ENCODE measurements at regions not wholly inside any gene's neighbourhood (a gene's known extent, or its start where the extent isn't known, plus 50 kb on each side); places are given as distances from the start of the nearest gene placed in this dataset.
"Not testable (repeated sequence)": the region's sequence is repeated elsewhere in the genome, so short reads cannot be mapped to it uniquely, and the experiment has no call there.

DNA sequence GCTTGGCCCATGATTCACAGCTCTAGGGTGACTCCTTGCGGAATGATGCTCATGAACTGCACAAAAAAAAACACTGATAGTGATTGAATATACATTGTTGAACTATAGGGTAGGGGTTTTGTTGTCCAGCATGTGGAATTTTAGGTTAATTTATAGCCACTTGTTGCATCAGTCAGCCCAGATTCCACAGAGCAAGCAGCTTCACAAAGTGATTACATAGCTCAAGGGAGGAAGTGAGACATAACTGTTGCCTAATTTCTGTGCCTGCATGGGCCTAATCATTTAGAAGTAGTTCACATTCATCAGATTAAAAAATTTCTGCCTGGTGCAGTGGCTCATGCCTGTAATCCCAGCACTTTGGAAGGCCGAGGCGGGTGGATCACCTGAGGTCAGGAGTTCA is 142.2 kb upstream of the ZNF722 start:
- H3K36me3 Mint-ChIP-seq; H3K4me1 Mint-ChIP-seq; H3K4me3 Mint-ChIP-seq; H3K27ac Mint-ChIP-seq; H3K27me3 Mint-ChIP-seq (ENCODE audit: low read depth); DNase-seq (ENCODE audit: low spot score in 2 of 2, unreplicated experiment in 2 of 2): not testable (repeated sequence)
- H3K9me3 Mint-ChIP-seq: peaks cover 50% of the 10 kb centered on the region

GRCh38 chr7:63867127-63867526 is 131.5 kb upstream of the ZNF722 start:
- H3K27me3 Mint-ChIP-seq (ENCODE audit: low read depth): no peaks in the 10 kb centered on the region

GRCh38 chr7:63874242-63874641 is 124.4 kb upstream of the ZNF722 start:
- H3K4me1 Mint-ChIP-seq; H3K4me3 Mint-ChIP-seq; H3K27me3 Mint-ChIP-seq (ENCODE audit: low read depth); H3K27ac Mint-ChIP-seq; DNase-seq (ENCODE audit: low spot score in 2 of 2, unreplicated experiment in 2 of 2): not testable (repeated sequence)
- Mint-ChIP-seq H3K9me3 (peaks cover 48% of the 10 kb centered on the region), H3K36me3 (peaks cover 11% of the 10 kb centered on the region)

More at GRCh38 chr7:63867127-63867526, 131.5 kb upstream of the ZNF722 start:
- TF ChIP-seq CTCF (IDR thresholded peaks at IDR 0.05; ENCODE audit: unreplicated experiment): no peak
- no peak for DNase-seq (ENCODE audit: low spot score in 2 of 2, unreplicated experiment in 2 of 2)
- H3K9me3 Mint-ChIP-seq: peaks cover 56% of the 10 kb centered on the region
- no peaks in the 10 kb centered on the region for H3K36me3 Mint-ChIP-seq
- H3K4me3 Mint-ChIP-seq: no peak overlapping the region
- no peaks in the 10 kb centered on the region for H3K4me1 Mint-ChIP-seq
- no peak overlapping the region for H3K27ac Mint-ChIP-seq

DNA sequence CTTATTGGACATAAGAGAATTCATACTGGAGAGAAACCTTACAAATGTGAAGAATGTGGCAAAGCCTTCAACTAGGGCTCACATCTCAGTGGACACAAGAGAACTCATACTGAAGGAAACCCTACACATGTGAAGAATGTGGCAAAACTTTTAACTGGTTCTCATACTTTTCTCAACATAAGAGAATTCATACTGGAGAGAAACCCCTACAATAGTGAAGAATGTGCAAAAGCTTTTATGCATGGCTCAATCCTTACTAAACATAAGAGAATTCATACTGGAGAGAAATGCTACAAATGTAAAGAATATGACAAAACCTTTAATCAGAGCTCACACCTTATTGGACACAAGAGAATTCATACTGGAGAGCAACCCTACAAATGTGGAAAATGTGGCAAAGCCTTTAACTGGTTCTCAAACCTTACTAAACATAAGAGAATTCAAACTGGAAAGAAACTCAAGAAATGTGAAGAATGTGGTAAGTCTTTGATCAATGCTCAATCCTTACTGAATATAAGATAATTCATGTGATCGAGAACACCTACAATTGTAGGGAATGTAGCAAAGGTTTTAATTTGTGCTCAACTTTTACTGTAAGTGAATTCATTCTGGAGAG is 121.8 kb upstream of the ZNF722 start:
- H3K9me3 Mint-ChIP-seq: peaks cover 65% of the 10 kb centered on the region
- no peak for DNase-seq (ENCODE audit: low spot score in 2 of 2, unreplicated experiment in 2 of 2)
- H3K27me3 Mint-ChIP-seq (ENCODE audit: low read depth): no peaks in the 10 kb centered on the region
- peaks cover 14% of the 10 kb centered on the region for H3K36me3 Mint-ChIP-seq
- no peak for TF ChIP-seq CTCF (IDR thresholded peaks at IDR 0.05; ENCODE audit: unreplicated experiment)
- H3K4me1 Mint-ChIP-seq: no peaks in the 10 kb centered on the region
- H3K27ac Mint-ChIP-seq: no peak overlapping the region
- H3K4me3 Mint-ChIP-seq: no peak overlapping the region

GRCh38 chr7:63887031-63887430 is 111.6 kb upstream of the ZNF722 start:
- Mint-ChIP-seq H3K4me1 (no peaks in the 10 kb centered on the region), H3K4me3 (no peak overlapping the region), H3K36me3 (peaks cover 2% of the 10 kb centered on the region), H3K27me3 (ENCODE audit: low read depth) (no peaks in the 10 kb centered on the region), H3K27ac (no peak overlapping the region), H3K9me3 (peaks cover 34% of the 10 kb centered on the region)
- TF ChIP-seq CTCF (IDR thresholded peaks at IDR 0.05; ENCODE audit: unreplicated experiment): no peak
- DNase-seq (ENCODE audit: low spot score in 2 of 2, unreplicated experiment in 2 of 2): no peak

DNA sequence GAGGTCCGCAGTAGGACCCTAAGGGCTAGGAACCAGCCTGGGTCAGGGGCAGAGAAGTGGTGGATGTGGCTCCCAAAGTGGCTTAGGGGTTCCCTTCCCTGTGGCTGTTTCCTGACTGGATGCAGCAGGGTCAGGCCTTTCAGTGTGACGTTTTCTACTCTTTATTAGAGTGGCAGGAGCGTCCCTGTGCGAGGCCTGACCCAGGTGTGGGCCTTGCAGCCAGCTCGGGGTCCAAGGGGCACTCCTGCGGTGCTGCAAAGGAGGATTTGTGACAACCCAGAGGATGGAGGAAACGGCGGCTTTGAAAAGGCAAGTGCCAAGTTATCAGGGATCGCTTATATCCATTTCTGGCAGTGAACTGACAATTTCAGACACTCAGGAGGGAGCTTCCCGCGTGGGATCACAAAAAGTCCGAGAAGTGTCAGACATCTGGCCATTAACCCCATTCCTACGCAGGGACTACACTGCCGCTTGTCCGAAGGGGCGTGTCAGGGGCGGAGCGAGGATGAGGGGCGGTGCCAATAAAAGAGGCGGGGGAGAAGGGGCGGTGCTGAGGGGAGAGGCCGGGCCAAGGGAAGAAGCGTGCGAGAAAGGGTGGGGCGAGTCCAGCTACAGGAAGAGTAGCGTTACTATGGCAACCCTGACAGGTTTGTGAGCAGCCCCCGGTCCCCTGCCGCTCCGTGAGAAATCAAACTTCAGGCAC is 98.8 kb upstream of the ZNF722 start:
- H3K36me3 Mint-ChIP-seq: peaks cover 1% of the 10 kb centered on the region
- H3K27me3 Mint-ChIP-seq (ENCODE audit: low read depth): no peaks in the 10 kb centered on the region
- no peak overlapping the region for H3K27ac Mint-ChIP-seq
- peaks cover 54% of the 10 kb centered on the region for H3K9me3 Mint-ChIP-seq
- no peak overlapping the region for H3K4me3 Mint-ChIP-seq
- TF ChIP-seq CTCF (IDR thresholded peaks at IDR 0.05; ENCODE audit: unreplicated experiment): no peak
- no peaks in the 10 kb centered on the region for H3K4me1 Mint-ChIP-seq
- no peak for DNase-seq (ENCODE audit: low spot score in 2 of 2, unreplicated experiment in 2 of 2)

Data from mesothelial cell of epicardium (in vitro differentiated cells).